MM.1S (cell line): ENCODE measurements at regions not wholly inside any gene's neighbourhood (a gene's known extent, or its start where the extent isn't known, plus 50 kb on each side); places are given as distances from the start of the nearest gene placed in this dataset.

Experiments
- CTCF ChIP-seq: fragments of 300-600 bp; sonication (generic); IDR thresholded peaks from 2 replicates; pipeline ENCODE4 v1.5.1; 2016; ENCODE audit warnings: antibody characterized with exemption, low read length, mixed read lengths
- EZH2 ChIP-seq: fragments of 300-600 bp; sonication (generic); optimal IDR thresholded peaks from 2 replicates; pipeline ENCODE3; 2017; ENCODE audit warnings: low read depth, mild to moderate bottlenecking, antibody characterized with exemption, low read length, mixed read lengths
- EZH2phosphoT487 ChIP-seq: fragments of 300-600 bp; sonication (generic); IDR thresholded peaks from 2 replicates; pipeline ENCODE4 v1.6.1; 2018; ENCODE audit warnings: antibody characterized with exemption, low read length

DNA sequence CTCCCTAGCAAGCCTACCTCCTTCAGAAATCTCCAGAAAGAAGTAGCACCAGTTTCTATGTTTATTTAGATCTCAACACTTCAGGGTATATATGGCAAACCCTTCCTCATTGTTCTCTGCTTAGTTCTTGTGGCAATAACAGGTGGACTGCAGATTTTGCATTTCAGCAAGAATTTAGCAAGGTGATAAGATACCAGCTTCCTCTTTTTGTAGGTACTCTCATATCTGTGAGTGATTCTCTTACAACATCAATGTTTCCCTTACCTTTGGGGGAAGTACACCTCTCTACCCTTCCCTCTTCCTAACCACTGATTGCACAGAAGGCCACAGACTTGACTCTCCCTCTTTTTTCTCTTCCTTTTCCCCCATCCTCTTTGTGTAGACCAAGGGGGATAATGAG, 230.9 kb upstream of the SESN3 start:
- TF ChIP-seq CTCF (no peak), EZH2 (no peak), EZH2phosphoT487 (no peak)
